Body of pancreas (tissue), 4 donors: ENCODE measurements at regions not wholly inside any gene's neighbourhood (a gene's known extent, or its start where the extent isn't known, plus 50 kb on each side); places are given as distances from the start of the nearest gene placed in this dataset.

ENCODE experiments used
- POLR2A ChIP-seq, 3 donors: fragments of 450-650 bp; IDR thresholded peaks; one replicate each; pipeline ENCODE4 v1.6.1; 2016; ENCODE audit warnings: antibody characterized with exemption in 3 of 3, mild to moderate bottlenecking in 2 of 3
- TF ChIP-seq, protein P1 (sequence below), 7 experiments: fragments of 450-650 bp in 4 of 7; fragments of 200-600 bp in 3 of 7; sonication (generic) in 3 of 7; IDR thresholded peaks; one replicate each; pipeline ENCODE4 v1.5.1; 2016 to 2019; ENCODE audit warnings: antibody characterized with exemption in 7 of 7

DNA sequence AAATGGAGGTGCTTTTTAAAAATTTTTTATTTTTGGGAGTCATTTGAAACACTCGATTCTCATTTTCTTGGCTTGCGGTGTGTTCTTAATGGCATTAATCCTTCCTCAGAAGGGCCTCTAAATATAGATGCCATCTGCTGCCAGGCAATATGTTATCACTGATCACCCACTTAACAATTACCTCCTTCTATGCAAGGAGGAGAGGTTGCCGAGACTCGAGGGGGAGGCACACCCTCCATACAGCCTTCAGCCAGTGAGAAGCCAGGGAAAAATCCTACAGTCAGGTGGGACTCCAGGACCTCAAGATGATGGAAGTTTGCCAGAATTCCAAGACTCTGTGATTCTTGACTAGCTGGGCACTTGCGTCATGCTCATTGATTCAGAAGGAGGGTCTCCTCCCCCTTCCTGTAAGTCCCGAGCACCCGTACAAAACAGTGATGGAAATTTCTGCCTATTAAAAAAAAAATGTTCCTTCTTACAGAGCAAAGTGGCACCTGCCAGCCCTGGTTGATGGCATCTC is 574.5 kb downstream of the TYW1 start:
- TF ChIP-seq, protein P1, sequence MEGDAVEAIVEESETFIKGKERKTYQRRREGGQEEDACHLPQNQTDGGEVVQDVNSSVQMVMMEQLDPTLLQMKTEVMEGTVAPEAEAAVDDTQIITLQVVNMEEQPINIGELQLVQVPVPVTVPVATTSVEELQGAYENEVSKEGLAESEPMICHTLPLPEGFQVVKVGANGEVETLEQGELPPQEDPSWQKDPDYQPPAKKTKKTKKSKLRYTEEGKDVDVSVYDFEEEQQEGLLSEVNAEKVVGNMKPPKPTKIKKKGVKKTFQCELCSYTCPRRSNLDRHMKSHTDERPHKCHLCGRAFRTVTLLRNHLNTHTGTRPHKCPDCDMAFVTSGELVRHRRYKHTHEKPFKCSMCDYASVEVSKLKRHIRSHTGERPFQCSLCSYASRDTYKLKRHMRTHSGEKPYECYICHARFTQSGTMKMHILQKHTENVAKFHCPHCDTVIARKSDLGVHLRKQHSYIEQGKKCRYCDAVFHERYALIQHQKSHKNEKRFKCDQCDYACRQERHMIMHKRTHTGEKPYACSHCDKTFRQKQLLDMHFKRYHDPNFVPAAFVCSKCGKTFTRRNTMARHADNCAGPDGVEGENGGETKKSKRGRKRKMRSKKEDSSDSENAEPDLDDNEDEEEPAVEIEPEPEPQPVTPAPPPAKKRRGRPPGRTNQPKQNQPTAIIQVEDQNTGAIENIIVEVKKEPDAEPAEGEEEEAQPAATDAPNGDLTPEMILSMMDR (IDR thresholded peaks at IDR 0.05) = no peak
- no peak for TF ChIP-seq POLR2A (IDR thresholded peaks at IDR 0.05)
